ENCODE measurements at regions not wholly inside any gene's neighbourhood (a gene's known extent, or its start where the extent isn't known, plus 50 kb on each side); places are given as distances from the start of the nearest gene placed in this dataset.

GRCh38 chr12:118611295-118611694 is 234.9 kb downstream of the SUDS3 start:
- DNase-seq, result peak; percentile 66

- no peak for DNase-seq
Observed at GRCh38 chr12:118611770-118612169, 235.4 kb downstream of the SUDS3 start.

DNA sequence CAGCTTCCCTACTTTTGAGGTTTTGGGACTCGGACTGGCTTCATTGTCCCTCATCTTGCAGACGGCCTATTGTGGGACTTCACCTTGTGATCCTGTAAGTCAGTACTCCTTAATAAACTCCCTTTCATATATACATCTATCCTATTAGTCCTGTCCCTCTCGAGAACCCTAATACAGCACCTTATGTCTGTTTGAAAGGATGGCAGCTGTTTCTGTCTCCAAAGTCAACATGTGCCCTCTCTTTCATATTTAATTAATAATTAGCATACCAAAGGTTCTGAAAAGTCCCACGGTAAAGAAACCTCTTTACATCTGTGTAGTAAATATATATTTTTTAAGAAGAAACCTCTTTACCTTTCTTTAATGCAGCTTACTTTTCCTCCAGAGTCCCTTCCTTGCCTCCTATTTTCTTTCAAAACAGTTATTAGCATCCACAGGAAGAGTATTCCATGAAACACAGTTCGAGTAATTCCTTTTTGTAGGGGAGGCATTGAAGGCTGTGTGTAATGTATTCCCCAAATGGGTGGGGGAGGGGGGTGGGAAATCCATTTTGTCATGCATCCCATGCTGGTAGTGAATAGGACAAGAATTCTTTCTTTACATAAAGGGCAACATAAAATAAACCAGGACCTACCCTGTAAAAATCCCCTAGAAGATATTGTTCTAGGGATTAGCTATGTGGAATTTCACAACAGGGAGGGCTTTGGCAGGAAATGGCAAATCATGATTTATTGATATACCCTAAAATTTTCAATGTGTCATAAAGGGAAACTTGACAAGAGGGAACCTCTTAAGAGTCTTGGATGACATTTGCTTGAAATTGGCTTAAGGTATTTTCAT is 241.5 kb downstream of the SUDS3 start:
- no peak for DNase-seq

DNA sequence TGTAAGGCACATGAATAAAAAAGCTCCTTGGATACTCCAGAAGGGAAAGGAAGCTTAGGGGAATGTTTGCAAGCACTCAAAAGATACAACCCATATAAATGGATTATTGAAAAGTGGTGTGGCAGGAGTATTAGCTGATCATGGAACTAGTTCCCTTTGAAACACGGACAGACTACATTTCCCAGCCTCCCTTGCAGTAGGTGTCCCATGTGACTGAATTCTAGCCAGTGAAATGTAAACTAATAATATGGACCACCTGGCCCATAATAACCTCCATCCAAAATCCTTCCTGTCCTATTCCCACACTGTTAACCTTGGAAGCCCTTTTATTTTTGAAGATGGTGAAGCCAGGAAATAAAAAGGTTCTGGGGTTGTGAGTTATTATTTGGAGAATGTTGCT is 242.3 kb downstream of the SUDS3 start:
- DNase-seq, result no peak

DNA sequence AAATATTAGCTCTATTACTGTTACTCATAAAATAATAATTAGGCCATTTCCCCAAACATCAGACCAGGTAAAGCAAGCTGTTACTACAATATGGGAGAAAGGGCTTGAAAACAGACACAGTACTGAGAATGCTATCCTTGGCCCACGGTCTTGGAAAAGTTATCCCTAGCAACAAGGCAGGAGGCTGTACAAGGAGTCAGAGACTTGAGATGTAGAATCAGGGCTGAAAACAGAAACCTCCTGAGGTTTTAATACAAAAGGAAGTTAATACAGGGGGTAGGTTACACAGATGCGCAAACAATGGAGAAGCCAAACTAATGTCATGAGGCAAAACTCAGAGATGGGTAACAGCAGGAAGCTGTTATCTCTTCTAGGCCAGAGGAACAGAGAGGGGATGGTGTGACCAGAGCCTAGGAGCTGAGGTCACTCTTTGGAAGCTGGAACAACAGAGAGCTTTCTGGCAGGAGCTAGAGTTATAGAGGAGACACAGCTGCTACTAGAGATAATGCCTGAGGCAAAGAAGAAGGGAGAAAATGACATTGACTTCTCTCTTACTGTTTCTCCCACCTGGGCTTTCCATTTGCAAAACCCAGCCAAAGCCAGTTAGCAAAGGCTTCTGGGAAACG is 248.8 kb downstream of the SUDS3 start:
- DNase-seq, result no peak

GRCh38 chr12:118633071-118633470 is 256.7 kb downstream of the SUDS3 start:
- DNase-seq, result peak; percentile 54

GRCh38 chr12:118635276-118635675 is 258.9 kb downstream of the SUDS3 start:
- DNase-seq, result no peak

GRCh38 chr12:118637767-118638370 is 261.5 kb downstream of the SUDS3 start:
- DNase-seq, result no peak

DNA sequence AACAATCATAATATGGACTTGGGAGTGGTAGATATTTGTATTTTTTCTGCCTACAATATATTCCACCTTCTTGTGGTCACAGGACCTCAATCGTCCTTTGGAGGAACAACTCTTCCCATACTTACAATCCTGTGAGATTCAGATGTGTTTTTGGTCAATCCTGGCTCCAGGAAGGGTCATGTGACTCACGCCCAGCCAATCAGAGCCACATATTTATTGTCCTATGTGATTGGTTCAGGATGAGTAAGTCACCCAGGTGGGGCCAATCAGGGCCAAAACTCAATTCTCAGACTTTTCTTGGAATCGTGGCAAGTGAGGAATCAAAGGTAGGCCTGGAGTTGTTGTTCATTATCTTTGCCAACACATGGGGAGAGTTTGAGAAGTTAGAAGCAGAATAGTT is 264.9 kb downstream of the SUDS3 start:
- no peak for DNase-seq

DNA sequence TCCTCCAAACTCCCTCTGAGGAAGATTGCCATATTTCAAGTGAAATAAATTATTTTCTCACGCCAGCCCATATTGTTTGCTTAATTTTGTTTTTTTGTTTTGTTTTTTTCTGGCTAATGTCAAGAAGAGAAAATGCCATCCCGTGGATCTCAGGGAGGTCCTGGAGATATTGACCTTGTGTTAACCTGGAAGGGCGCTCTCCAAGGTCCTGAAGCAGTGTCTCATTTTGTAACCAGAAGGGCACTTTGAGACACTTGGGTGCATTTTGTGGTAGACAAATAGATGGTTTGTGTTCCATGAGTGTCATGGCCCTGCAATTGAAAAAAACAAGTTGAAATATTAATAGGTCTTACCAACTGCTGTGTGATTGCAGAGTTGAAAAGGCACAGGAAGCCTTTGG is 268.9 kb downstream of the SUDS3 start:
- peak; percentile 80 for DNase-seq

DNA sequence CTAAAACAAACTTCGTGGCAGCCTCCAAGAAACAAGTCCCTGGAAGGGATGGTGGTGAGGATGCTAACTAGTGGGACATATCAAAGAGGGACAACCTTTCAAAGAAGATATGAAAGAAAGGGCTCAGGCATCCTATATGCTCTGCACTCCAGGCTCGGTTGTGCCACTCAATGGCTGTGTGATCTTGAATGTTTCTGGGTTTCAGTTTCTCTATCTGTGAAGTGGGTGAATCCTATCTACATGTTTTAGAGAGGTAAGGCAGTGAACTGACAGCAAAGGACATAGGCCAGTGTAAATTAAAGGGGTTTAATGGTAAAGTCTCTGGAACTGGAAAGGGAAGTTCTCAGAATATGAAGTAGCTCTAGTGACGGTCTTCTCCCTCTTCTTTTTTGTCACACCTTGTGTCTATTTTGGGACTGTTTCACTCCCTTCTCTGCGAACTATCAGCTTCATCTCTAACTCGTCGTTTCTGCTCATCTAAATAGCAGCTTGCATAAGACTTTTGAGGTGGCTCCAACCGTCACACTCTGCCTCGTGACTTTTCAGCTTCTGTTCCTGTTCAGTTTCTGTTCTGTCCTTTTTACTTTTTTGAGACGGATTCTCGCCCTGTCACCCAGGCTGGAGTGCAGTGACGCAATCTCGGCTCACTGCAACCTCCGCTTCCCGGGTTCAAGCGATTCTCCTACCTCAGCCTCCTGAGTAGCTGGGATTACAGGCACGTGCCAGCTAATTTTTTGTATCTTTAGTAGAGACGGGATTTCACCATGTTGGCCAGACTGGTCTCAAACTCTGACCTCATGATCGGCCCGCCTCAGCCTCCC is 273.6 kb downstream of the SUDS3 start:
- no peak for DNase-seq

GRCh38 chr12:118650586-118650960 is 274.2 kb downstream of the SUDS3 start:
- no peak for DNase-seq

DNA sequence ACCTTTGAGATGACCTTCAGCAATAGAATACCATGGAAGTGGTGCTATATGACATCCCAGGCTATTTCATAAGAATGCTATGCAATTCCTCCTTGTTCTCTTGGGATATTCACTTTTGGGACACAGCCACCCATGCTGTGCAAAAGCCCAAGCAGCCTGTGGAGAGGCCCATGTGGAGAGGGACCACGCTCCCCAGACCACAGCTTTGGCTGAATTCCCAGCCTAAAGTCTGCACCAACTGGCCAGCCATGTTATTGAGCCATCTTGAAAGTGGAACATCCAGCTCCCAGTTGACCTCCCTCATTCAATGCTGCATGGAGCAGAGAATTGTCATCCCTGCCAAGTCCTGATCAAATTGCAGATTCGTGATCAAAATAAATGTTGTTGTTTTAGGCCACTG is 275.1 kb downstream of the SUDS3 start:
- no peak for DNase-seq

DNA sequence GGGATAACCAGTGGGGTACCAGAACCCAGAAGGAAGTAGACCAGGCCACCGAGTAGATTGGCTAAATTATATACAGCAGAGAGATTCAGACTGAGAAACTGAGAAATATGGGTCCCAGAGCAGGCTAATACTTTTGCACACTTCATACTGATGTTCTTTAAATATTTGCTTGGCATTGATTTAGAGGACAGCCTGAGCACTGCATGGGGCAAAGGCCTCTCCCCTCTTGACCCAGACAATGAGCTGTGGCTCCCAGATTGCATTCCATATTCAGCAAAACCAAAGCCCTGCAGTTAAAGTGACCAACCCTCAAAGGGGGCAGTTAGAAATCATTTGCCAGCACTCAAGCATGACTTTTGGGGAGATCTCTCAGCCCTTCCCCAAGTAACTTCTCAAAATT is 279.2 kb downstream of the SUDS3 start:
- DNase-seq, result no peak

- DNase-seq, result peak; percentile 89
Observed at GRCh38 chr12:118680356-118680963, 300.9 kb upstream of the SRRM4 start.

DNA sequence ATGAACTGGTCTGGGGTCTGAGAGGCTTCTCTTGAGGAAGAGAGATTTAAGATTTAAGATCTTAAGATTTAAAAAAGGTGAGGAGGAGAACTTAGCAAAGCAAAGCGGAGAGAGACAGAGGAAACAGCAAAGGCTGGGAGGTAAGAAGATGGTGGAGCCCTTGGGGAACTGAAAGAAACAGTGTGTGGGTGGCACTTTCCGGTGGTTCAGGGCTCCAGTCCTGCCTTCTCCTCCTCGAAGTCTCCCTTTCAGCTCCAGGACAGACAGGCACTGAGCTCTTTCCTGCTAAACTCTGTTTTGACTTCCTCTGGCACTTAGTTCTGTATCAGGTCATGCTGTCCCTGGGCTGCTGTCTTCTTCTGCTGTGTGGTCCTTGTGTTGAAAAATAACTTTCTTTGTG is 298.7 kb upstream of the SRRM4 start:
- no peak for DNase-seq

DNA sequence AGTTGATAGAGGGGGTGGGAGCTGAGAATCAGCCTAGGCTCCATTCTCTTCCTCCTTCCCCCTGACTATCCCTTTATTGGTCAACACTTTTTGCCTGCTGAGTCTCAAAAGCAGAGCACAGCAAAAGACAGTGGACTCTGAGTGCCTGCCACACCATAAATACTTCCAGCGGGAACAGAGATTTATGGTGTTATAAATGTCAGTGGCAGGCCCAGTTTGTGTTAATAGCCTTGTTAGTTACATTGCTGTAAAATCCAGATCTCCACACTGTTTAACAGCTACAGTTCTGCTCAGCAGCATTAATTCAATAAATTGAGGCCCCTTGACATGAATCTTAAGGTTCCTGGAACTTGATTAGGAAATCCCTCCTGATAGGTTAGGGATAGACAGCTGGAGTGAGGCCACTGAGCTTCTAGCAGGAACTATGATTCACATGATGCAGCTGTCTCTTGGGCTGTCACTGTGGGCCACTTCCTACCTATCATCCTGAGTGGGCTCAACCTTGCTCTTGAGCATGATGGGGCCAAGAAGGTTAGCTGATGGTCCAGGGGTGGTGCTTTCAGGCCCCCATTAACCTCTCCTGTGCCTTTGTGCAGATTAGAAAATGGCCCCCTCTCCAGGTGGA is 295.2 kb upstream of the SRRM4 start:
- DNase-seq, result no peak

- peak; percentile 87 for DNase-seq
Observed at GRCh38 chr12:118689793-118690192, 291.5 kb upstream of the SRRM4 start.

DNA sequence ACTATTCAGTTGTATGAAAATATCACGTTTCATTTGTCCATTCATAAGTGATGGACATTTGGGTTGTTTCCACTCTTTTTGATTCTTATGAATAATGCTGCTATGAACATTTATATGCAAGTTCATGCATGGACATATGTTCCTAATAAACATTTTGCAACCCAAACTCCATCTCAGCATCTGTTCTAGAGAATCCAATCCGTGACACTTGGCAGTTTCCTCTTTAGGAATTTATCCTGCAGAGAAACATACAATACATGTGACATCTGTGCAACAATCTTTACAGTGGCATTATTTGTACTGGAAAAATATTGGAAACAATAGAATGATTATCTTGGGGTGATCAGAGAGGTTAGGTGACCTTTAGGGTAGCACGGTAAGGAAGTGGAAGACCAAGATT is 290.8 kb upstream of the SRRM4 start:
- peak; percentile 51 for DNase-seq

DNA sequence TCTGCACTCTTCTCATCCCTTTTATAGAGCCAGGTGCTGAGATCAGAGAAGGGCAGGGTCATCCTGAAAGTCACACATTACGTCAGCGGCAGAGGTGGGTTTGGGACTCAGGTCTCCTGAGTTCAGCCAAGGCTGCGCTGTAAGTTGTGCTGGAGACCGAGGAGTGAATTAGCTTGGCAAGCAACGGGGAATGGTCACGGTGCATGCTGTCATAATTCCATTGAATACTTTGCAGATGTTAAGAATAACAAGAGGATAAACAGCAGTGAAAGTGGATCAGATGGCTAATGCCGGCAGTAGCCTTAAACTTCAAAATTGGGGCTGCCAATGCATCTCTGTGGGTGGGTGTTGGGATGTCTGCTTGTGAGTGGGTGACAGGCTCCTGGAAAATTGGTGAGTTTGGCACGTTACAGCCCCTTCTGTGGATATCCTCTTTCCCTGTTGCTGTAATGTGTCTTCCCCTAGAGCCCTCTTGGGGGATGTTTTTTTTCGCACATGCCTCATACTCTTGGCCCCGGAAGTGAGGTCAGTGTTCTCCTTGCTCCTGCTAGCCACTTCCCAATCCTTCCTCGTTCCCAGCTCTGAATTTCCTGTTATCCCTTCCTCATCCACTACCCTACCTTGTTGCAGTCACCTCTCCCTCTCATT is 287.1 kb upstream of the SRRM4 start:
- peak; percentile 37 for DNase-seq

DNA sequence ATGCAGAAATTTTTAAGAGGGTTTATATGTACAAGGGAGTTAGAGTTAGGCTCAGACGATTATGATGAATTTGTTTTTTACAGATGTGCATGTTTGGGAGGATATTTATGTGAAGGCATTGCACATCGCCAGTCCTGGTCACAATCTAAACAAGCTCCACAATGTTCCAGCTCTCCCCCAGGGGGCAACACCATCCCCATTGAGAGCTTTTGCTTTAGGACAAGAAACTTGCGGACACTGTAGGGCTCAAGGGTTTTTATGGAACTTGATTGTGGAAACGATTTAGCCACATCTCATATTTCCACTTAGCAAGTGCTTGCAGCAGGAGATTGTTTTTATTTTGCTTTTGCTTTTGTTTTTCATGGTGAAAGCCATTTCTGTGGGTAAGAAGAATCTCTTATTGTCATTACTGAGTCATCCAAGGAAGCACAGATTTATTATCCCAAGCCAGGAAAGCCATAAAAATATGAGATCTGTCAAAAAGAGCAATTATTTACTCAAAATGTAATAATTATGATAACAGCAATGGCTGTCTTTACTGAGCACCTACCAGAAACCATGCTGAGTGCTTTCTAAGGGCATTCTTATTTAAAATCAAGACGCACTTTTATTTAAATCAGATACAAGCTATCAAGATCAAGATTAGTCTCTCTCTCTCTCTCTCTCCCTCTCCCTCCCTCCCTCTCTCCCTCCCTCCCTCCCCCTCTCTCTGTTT is 276.7 kb upstream of the SRRM4 start:
- DNase-seq, result no peak

Data from eye (tissue), 1 donor.